Fibroblast of mammary gland (primary cell): ENCODE measurements at regions not wholly inside any gene's neighbourhood (a gene's known extent, or its start where the extent isn't known, plus 50 kb on each side); places are given as distances from the start of the nearest gene placed in this dataset.

ENCODE experiments used
- DNase-seq: peaks from one replicate; pipeline ENCODE4 v3.0.0-alpha.2; 2010; ENCODE audit warnings: low read depth
- H3K4me3 ChIP-seq: 2 replicates; pipeline ENCODE4 v1.5.1; 2011; ENCODE audit warnings: low read depth, mild to moderate bottlenecking, low read length, moderate library complexity; ENCODE audit not compliant: control insufficient read depth
- CTCF ChIP-seq: conservative IDR thresholded peaks from 2 replicates; pipeline ENCODE4 v1.5.1; 2011; ENCODE audit warnings: low read depth, low read length, inconsistent platforms; ENCODE audit not compliant: control insufficient read depth, insufficient read depth

DNA sequence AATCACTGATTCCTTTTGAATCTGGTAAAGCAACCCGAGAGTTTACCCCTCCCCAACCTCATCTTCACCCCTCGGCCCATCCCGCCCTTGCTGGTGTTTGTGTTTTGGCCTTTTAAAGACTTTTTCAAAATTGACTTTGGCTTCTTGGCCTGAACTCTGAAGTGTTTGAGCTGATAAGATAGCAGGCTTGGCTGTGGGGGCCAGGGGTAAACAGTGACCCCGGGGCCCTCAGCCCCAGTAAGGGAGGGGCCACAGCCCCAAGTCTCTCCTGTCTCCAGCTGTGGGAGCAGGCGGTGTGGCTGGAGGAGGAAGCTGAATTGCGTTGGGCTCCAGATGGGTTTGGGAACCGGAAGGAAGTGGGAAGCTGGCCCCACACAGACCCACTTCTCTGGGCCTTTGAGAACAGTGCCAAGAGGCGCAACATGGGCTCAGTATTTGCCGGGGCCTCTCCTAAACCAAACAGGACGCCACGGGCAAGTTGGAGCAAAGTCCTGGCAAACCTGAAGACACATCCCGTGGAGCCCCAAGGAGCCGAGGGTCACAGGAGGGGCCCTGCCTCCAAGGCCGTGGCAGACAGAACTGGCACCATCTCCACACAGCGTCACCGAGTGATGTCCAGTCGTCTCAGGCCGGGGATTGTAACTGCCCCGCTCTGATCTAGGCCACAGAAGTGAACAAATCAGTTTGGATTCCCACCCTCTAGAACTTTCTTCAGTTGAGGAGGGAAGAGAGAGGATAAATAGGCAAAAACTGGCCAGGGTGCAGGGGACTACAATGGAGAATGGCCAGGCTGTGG is 54.3 kb upstream of the PTPN1 start:
- no peak for TF ChIP-seq CTCF
- no peak for DNase-seq
- H3K4me3 ChIP-seq, result no peak overlapping the region

DNA sequence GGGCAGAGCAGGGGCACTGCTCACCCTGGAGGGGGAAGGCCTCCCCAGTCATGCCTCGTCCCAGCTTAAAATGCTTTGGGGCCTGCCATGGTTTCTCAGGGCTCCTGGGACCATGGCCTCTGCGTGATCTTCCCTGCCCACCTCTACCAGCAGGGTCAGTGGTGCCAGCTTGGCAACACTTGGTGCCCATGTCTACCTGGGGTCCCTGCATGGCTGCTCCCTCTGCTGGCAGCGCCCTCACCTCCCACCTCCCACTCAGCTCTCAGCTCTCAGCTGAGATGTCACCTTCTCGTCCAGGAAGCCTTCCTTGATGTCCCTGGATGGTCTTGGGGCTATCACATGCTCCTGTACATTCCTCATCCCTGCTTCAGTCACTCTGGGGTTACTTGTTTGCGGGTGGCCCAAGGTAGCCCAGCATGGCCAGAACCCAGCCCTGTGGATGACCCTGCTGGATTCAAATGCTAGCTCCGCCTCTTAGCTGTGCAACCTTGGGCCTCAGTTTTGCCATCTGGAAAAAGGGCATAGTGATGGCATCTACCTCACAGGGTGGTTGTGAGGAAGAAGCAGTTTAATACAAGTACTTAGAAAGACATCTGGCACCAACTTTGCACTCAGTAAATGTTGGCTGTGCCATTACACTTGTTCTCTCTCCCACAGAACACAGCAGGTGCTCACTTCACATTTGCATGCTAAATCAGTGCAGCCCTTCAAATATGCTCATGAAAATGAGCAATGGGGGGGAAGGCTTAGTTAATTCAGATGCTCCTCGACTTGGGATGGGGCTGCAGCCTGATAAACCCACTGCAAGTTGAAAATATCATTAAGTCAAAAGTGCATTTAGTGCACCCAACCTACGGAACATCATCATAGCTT is 53.5 kb upstream of the PTPN1 start:
- DNase-seq, result no peak
- H3K4me3 ChIP-seq, result no peak overlapping the region
- TF ChIP-seq CTCF, result no peak

- DNase-seq, result no peak
- TF ChIP-seq CTCF, result no peak
- no peak overlapping the region for H3K4me3 ChIP-seq
Observed at GRCh38 chr20:50459124-50459918, 50.9 kb upstream of the PTPN1 start.

DNA sequence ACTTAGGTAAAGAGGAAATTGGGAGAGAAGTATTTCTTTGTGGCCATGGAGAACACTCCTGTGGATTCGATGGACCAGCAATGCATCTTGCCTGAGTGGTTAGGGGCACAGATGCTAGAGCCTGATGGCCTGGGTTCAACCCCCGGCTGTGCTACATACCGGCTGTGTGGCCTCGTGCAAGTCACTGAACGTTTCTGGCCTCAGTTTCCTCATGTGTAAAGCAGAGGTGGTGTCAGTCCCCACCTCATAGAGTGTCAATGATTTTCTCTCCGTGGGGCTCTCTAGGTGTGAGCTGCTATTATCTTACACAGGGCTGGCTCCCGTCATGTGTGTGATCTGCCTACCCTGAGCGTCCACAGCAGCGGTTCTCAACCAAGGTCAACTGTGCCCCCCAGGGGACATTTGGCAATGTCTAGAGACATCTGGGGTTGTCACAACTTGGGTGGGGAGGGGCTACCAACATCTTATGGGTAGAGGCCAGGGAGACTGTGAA is 50.0 kb upstream of the PTPN1 start:
- H3K4me3 ChIP-seq, result no peak overlapping the region
- no peak for DNase-seq
- no peak for TF ChIP-seq CTCF
